SU-DHL-6 (cell line): ENCODE measurements at regions not wholly inside any gene's neighbourhood (a gene's known extent, or its start where the extent isn't known, plus 50 kb on each side); places are given as distances from the start of the nearest gene placed in this dataset.

Source experiments
- EZH2phosphoT487 ChIP-seq: fragments of 200-600 bp; sonication (generic), shearing (Covaris generic); conservative IDR thresholded peaks from 2 replicates; pipeline ENCODE4 v1.6.1; 2018; ENCODE audit warnings: mild to moderate bottlenecking, antibody characterized with exemption, low read length, moderate library complexity, mixed read lengths
- TF ChIP-seq, protein P1 (sequence below): fragments of 200-600 bp; sonication (generic); IDR thresholded peaks from one replicate; pipeline ENCODE4 v1.5.1; 2017; ENCODE audit warnings: antibody characterized with exemption, mild to moderate bottlenecking, low read length, moderate library complexity; ENCODE audit not compliant: insufficient read depth, poor library complexity, severe bottlenecking

DNA sequence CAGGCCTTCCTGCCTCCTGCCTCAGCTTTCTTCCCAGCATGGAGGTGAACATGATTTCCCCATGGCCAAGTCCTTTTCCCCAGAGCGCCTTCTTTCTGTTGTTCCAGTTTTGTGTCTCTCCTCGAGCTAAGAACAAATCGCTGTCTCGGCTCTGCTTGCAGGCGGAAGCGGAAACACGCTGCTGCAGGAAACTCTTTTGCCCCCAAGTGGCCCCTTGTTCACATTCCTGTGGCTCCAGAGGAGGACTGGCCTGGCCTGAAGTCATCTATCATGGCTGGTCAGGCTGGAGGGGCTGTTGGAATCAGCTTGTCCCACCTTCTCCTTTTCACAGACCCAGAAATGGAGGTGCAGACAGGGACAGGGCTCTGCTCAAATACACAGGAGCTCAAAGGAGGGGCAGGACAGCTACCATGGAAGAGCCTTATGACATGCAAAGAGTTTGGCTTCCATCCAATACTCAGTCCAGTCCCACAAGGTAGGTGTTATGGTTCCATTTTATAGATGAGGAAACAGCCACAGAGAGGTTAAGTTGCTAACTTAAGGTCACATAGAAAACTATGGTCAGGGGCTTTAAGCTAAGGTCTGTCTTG lies 182.2 kb upstream of the SYT13 start:
- TF ChIP-seq, protein P1, sequence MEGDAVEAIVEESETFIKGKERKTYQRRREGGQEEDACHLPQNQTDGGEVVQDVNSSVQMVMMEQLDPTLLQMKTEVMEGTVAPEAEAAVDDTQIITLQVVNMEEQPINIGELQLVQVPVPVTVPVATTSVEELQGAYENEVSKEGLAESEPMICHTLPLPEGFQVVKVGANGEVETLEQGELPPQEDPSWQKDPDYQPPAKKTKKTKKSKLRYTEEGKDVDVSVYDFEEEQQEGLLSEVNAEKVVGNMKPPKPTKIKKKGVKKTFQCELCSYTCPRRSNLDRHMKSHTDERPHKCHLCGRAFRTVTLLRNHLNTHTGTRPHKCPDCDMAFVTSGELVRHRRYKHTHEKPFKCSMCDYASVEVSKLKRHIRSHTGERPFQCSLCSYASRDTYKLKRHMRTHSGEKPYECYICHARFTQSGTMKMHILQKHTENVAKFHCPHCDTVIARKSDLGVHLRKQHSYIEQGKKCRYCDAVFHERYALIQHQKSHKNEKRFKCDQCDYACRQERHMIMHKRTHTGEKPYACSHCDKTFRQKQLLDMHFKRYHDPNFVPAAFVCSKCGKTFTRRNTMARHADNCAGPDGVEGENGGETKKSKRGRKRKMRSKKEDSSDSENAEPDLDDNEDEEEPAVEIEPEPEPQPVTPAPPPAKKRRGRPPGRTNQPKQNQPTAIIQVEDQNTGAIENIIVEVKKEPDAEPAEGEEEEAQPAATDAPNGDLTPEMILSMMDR, result no peak
- no peak for TF ChIP-seq EZH2phosphoT487
